ENCODE measurements at regions not wholly inside any gene's neighbourhood (a gene's known extent, or its start where the extent isn't known, plus 50 kb on each side); places are given as distances from the start of the nearest gene placed in this dataset.

- no peak for DNase-seq (ENCODE audit: low spot score, unreplicated experiment)
- Mint-ChIP-seq H3K27me3 (no peaks in the 10 kb centered on the region), H3K36me3 (ENCODE audit: insufficient read depth) (no peaks in the 10 kb centered on the region)
Measured at GRCh38 chr5:18119156-18119785, 485.0 kb downstream of the TAF11L14 start.

DNA sequence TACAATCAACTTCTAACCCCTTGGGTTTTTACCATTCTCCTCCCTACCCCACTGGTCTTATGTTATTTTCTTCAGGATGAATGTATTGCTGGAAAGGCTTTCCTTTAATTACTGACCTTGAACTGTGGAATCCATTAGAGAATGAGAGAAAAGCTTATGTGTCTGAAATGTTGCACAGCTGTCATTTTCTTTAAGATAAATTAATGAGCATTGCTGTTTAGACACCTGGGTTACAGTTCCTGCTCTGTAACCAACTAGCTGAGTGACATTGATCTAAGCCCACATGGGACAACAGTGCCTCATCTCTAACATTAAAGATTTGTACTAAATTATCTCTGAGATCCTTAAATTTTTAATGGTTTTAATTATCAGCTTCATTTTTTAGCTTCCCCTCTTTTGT is 507.0 kb downstream of the TAF11L14 start:
- DNase-seq (ENCODE audit: low spot score, unreplicated experiment), result no peak
- no peaks in the 10 kb centered on the region for H3K36me3 Mint-ChIP-seq (ENCODE audit: insufficient read depth)
- no peak overlapping the region for H3K4me3 Mint-ChIP-seq (ENCODE audit: low read depth)
- H3K4me1 Mint-ChIP-seq (ENCODE audit: low read depth), result no peaks in the 10 kb centered on the region
- H3K27ac Mint-ChIP-seq, result no peak overlapping the region
- H3K27me3 Mint-ChIP-seq, result no peaks in the 10 kb centered on the region
- TF ChIP-seq CTCF (IDR thresholded peaks at IDR 0.05; ENCODE audit: unreplicated experiment), result no peak
- peaks cover 16% of the 10 kb centered on the region for H3K9me3 Mint-ChIP-seq (ENCODE audit: low read depth)

More at GRCh38 chr5:18119156-18119785, 485.0 kb downstream of the TAF11L14 start:
- no peak for TF ChIP-seq CTCF (IDR thresholded peaks at IDR 0.05; ENCODE audit: unreplicated experiment)
- Mint-ChIP-seq H3K9me3 (ENCODE audit: low read depth) (peaks cover 7% of the 10 kb centered on the region), H3K4me1 (ENCODE audit: low read depth) (peaks cover 6% of the 10 kb centered on the region), H3K27ac (no peak overlapping the region), H3K4me3 (ENCODE audit: low read depth) (no peak overlapping the region)

DNA sequence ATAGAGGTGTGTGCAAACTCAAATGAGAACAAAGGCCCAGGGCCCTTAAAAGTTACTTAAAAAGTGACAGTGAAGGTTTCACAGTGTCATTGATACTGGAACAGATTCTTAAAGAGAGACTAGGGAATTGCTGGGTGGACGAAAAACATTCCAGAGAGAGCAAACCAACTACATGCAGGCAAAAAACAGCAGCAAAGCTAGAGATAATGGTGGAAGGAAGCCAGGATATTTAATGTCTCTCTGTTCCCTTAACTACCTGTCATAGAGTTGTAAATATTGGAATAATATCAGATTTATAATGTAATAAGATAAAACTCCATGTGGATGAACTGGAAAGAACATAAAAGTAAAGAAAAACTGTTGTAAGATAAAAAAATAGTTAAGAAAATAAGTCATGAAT is 508.6 kb downstream of the TAF11L14 start:
- H3K4me1 Mint-ChIP-seq (ENCODE audit: low read depth), result no peaks in the 10 kb centered on the region
- DNase-seq (ENCODE audit: low spot score, unreplicated experiment), result no peak
- H3K36me3 Mint-ChIP-seq (ENCODE audit: insufficient read depth), result no peaks in the 10 kb centered on the region
- H3K4me3 Mint-ChIP-seq (ENCODE audit: low read depth), result no peak overlapping the region
- no peak for TF ChIP-seq CTCF (IDR thresholded peaks at IDR 0.05; ENCODE audit: unreplicated experiment)
- no peak overlapping the region for H3K27ac Mint-ChIP-seq
- peaks cover 8% of the 10 kb centered on the region for H3K9me3 Mint-ChIP-seq (ENCODE audit: low read depth)
- no peaks in the 10 kb centered on the region for H3K27me3 Mint-ChIP-seq

GRCh38 chr5:18152671-18153070 is 518.4 kb downstream of the TAF11L14 start:
- H3K27me3 Mint-ChIP-seq, result no peaks in the 10 kb centered on the region
- DNase-seq (ENCODE audit: low spot score, unreplicated experiment), result no peak
- H3K4me1 Mint-ChIP-seq (ENCODE audit: low read depth), result peaks cover 2% of the 10 kb centered on the region
- no peaks in the 10 kb centered on the region for H3K36me3 Mint-ChIP-seq (ENCODE audit: insufficient read depth)
- no peak overlapping the region for H3K4me3 Mint-ChIP-seq (ENCODE audit: low read depth)
- no peaks in the 10 kb centered on the region for H3K9me3 Mint-ChIP-seq (ENCODE audit: low read depth)
- TF ChIP-seq CTCF (IDR thresholded peaks at IDR 0.05; ENCODE audit: unreplicated experiment), result no peak
- no peak overlapping the region for H3K27ac Mint-ChIP-seq

- Mint-ChIP-seq H3K27me3 (no peaks in the 10 kb centered on the region), H3K27ac (no peak overlapping the region), H3K36me3 (ENCODE audit: insufficient read depth) (no peaks in the 10 kb centered on the region), H3K4me3 (ENCODE audit: low read depth) (no peak overlapping the region), H3K9me3 (ENCODE audit: low read depth) (peaks cover 9% of the 10 kb centered on the region), H3K4me1 (ENCODE audit: low read depth) (peaks cover 1% of the 10 kb centered on the region)
- DNase-seq (ENCODE audit: low spot score, unreplicated experiment), result no peak
- no peak for TF ChIP-seq CTCF (IDR thresholded peaks at IDR 0.05; ENCODE audit: unreplicated experiment)
Measured at GRCh38 chr5:18158166-18158565, 523.9 kb downstream of the TAF11L14 start.

Measured in progenitor cell of endocrine pancreas (in vitro differentiated cells).